ENCODE measurements at regions not wholly inside any gene's neighbourhood (a gene's known extent, or its start where the extent isn't known, plus 50 kb on each side); places are given as distances from the start of the nearest gene placed in this dataset.

DNA sequence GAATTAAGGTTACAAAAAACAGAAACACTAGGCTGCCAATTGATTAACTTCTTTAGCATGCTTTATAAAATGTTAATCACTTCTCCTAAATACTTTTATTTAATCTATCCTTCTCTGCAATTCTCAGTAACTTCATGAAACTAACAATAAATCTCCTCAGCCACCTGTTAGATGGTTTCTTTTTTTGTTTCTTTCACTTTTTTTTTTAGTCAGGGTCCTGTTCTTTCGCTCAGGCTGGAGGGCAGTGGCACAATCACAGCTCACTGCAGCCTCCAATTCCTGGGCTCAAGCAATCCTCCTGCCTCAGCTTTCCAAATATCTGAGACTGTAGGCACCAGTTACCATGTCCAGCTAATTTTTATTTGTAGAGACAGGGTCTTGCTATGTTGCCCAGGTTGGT is 213.4 kb upstream of the STK17B start:
- H3K79me2 ChIP-seq (ENCODE audit: control insufficient read depth, insufficient read depth, low read length) = no peaks in the 10 kb centered on the region

More for the DNA sequence above, 213.4 kb upstream of the STK17B start:
- BruUV-seq (replicated peaks) = no TSS peak
- ATAC-seq (no peak), DNase-seq (ENCODE audit: extremely low read depth in 1 of 4, low spot score in 3 of 4) (no peak), FAIRE-seq (no peak)
- no peak overlapping the region for H3K27ac ChIP-seq (ENCODE audit: extremely low read depth, low read depth, low read length)
- ChIA-PET POLR2A (no interaction called here), CTCF (ENCODE audit: low intra/inter-chr PET ratio) (no interaction called here)
- no peak overlapping the region for H3K4me3 ChIP-seq
- no peak for TF ChIP-seq TARDBP (IDR thresholded peaks at IDR 0.05)
- no peak for TF ChIP-seq ILF3 (IDR thresholded peaks at IDR 0.05; ENCODE audit: borderline replicate concordance)
- TF ChIP-seq TRIM28 (IDR thresholded peaks at IDR 0.05) = no peak
- TF ChIP-seq ZNF232 (CRISPR knock-in tag; IDR thresholded peaks at IDR 0.05) = no peak
- TF ChIP-seq TCFL5 (CRISPR knock-in tag; conservative IDR thresholded peaks at IDR 0.05) = no peak
- no peak for TF ChIP-seq KLF13 (tag; IDR thresholded peaks at IDR 0.05; ENCODE audit: borderline replicate concordance, low read depth)
- no peak for TF ChIP-seq ZNF398 (CRISPR knock-in tag; IDR thresholded peaks at IDR 0.05)
- TF ChIP-seq HNRNPH1 (optimal IDR thresholded peaks at IDR 0.05; ENCODE audit: low read depth, low read length) = no peak
- no peak for TF ChIP-seq C11orf30 (IDR thresholded peaks at IDR 0.05; ENCODE audit: low read depth)
- no peak for TF ChIP-seq TEAD4 (IDR thresholded peaks at IDR 0.05; ENCODE audit: low read length)
- TF ChIP-seq TEAD4 (CRISPR knock-in tag; IDR thresholded peaks at IDR 0.05; ENCODE audit: borderline replicate concordance) = no peak
- no peak for TF ChIP-seq CAMTA2 (CRISPR knock-in tag; conservative IDR thresholded peaks at IDR 0.05)
- H3K4me1 ChIP-seq (replicated peaks in 1 of 2; ENCODE audit: control insufficient read depth in 2 of 2, insufficient read depth in 2 of 2, low read length in 2 of 2) = peaks cover 0 to 18% of the 10 kb centered on the region in 2 experiments; a peak in 3 of 5 replicates
- in situ Hi-C loops (cut with MboI) (no loop called here), intact Hi-C loops (cut with micrococcal nuclease) (no loop called here)
- no peaks in the 10 kb centered on the region for H3K9me1 ChIP-seq (ENCODE audit: control insufficient read depth, insufficient read depth, low read length)
- WGBS (ENCODE audit: insufficient coverage, low coverage, missing lambda C conversion rate) = 100% methylated on average over 1 of the region's 1 CpG
- H4K20me1 ChIP-seq (replicated peaks; ENCODE audit: control insufficient read depth, insufficient read depth, low read length) = no peaks in the 10 kb centered on the region
- no peaks in the 10 kb centered on the region for H3K9me3 ChIP-seq (replicated peaks; ENCODE audit: control insufficient read depth, insufficient read depth, low read depth, low read length)
- H3K36me3 ChIP-seq (ENCODE audit: control insufficient read depth, insufficient read depth, low read length) = no peaks in the 10 kb centered on the region
- no peak overlapping the region for H2AFZ ChIP-seq (ENCODE audit: low read depth, low read length)
- no peaks in the 10 kb centered on the region for H3K27me3 ChIP-seq (ENCODE audit: control insufficient read depth in 2 of 2, insufficient read depth in 2 of 2, low read length in 2 of 2)
- H3K4me2 ChIP-seq (ENCODE audit: insufficient read depth, low read length) = no peak overlapping the region
- no peak overlapping the region for H3K9ac ChIP-seq (ENCODE audit: insufficient read depth in 1 of 2, low read depth in 2 of 2, low read length in 2 of 2)
